ENCODE measurements at regions not wholly inside any gene's neighbourhood (a gene's known extent, or its start where the extent isn't known, plus 50 kb on each side); places are given as distances from the start of the nearest gene placed in this dataset.
A peak's percentile ranks its signal among the peaks of the same experiment; 100 is the strongest.

DNA sequence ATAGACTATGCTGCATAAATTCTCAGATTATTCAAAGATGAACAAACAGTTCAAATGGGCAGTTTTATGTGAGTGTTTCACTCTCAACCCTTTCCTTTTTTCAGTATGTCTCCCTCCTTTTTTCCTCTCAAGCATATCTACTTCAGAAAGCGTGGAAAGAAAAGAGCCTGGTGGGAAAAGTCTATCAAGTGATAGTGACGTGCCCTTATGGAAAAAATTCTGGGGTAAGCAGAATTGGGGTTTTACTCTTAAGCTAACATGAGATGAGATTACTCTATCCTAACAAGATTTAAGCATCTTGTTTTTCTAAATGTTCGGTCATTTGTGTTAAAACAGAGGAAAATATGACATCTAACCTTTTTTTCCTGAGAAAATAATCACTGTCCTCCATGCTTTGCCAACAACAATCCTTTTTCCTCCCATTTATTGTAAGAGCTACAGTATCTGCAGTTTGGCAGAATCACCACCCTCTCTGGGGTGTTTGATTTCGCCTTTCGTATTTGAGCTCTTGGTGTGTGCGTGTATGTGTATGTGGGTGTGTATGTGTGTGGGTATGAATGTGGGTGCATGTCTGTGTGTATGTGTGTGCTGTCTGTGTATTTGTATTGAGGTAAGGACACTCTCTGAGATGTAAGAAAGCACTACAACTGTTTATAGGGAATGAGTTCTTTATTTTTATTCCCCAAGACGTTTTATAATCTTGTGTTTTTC, 143.9 kb upstream of the L3MBTL4 start:
- Histone ChIP-seq H3K4me3 (no peak overlapping the region), H3K4me1 (ENCODE audit: low read depth) (no peaks in the 10 kb centered on the region), H3K36me3 (ENCODE audit: low read depth) (no peaks in the 10 kb centered on the region), H3K9me3 (no peaks in the 10 kb centered on the region)
- no peak for DNase-seq
- TF ChIP-seq, protein P1, sequence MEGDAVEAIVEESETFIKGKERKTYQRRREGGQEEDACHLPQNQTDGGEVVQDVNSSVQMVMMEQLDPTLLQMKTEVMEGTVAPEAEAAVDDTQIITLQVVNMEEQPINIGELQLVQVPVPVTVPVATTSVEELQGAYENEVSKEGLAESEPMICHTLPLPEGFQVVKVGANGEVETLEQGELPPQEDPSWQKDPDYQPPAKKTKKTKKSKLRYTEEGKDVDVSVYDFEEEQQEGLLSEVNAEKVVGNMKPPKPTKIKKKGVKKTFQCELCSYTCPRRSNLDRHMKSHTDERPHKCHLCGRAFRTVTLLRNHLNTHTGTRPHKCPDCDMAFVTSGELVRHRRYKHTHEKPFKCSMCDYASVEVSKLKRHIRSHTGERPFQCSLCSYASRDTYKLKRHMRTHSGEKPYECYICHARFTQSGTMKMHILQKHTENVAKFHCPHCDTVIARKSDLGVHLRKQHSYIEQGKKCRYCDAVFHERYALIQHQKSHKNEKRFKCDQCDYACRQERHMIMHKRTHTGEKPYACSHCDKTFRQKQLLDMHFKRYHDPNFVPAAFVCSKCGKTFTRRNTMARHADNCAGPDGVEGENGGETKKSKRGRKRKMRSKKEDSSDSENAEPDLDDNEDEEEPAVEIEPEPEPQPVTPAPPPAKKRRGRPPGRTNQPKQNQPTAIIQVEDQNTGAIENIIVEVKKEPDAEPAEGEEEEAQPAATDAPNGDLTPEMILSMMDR (IDR thresholded peaks at IDR 0.05) = no peak
- no peak for ATAC-seq
- intact Hi-C loops (cut with DNase I, micrococcal nuclease) = no loop called here

DNA sequence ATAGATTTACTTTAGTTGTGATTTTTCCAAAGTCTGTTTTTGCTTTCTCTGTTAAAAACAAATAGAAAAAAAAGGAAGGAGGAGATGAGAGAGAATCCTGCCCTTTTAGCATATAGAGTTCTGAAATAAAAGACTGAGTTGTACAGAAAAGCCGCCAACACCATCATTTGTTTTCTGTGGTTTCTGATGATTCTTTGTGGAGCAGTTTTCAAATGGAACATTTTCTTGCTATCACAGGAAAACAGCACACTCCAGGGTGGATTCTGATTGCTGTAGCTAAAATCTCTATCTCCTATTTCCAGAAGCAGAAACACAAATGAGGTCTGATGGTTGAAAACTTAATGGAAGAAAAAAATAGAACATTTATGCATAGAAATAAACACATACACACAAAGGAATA, 144.6 kb upstream of the L3MBTL4 start:
- no peaks in the 10 kb centered on the region for H3K36me3 ChIP-seq (ENCODE audit: low read depth)
- ATAC-seq (no peak), DNase-seq (no peak)
- intact Hi-C loops (cut with DNase I, micrococcal nuclease) = no loop called here
- TF ChIP-seq, protein P1 (IDR thresholded peaks at IDR 0.05) = no peak
- H3K4me3 ChIP-seq = no peak overlapping the region
- H3K4me1 ChIP-seq (ENCODE audit: low read depth) = no peaks in the 10 kb centered on the region
- no peaks in the 10 kb centered on the region for H3K9me3 ChIP-seq

DNA sequence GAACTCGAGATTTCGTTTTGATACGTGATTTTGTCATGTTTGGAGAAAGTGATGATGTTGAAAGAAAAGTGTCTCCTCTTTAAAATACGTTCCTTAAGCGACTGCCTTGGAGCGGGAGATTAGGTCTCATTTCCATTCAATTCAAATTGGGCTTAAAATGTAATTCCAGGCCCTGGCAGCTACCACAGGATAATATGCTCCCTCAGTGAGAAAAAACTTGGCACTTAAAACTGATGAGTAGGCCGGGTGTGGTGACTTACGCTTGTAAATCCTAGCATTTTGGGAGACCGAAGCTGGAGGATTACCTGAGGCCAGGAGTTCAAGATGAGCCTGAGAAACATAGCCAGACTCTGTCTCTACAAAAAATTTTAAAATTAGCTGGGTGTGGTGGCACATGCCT, 146.3 kb upstream of the L3MBTL4 start:
- ATAC-seq = no peak
- intact Hi-C loops (cut with DNase I, micrococcal nuclease) = no loop called here
- TF ChIP-seq, protein P1 (IDR thresholded peaks at IDR 0.05) = no peak
- H3K4me1 ChIP-seq (ENCODE audit: low read depth) = no peaks in the 10 kb centered on the region
- no peaks in the 10 kb centered on the region for H3K9me3 ChIP-seq
- no peaks in the 10 kb centered on the region for H3K36me3 ChIP-seq (ENCODE audit: low read depth)
- no peak overlapping the region for H3K4me3 ChIP-seq
- no peak for DNase-seq

DNA sequence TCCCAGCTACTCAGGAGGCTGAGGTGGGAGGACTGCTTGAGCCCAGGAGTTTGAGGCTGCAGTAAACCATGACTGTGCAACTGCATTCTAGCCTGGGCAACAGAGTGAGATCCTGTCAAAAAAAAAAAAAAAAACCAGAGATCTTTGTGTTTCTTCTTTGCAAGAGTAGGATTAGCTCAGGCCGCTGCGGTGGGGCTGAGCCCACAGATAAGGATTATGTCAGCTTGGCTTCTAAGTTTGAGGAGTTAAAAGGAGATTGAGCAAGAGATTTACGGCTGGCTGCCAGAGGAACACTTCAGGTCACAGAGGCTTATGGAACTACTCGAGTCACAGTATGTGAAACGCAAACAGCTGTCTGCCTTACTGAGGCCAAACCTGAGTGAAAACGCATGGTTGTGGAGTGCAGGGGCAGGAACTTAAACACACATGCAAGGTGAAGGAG, 146.7 kb upstream of the L3MBTL4 start:
- TF ChIP-seq, protein P1 (IDR thresholded peaks at IDR 0.05) = no peak
- H3K9me3 ChIP-seq = no peaks in the 10 kb centered on the region
- no peaks in the 10 kb centered on the region for H3K36me3 ChIP-seq (ENCODE audit: low read depth)
- intact Hi-C loops (cut with DNase I, micrococcal nuclease) = no loop called here
- peak in 2 of 3 donors; percentile 26 to 43 for DNase-seq
- peak; percentile 33 for ATAC-seq
- no peak overlapping the region for H3K4me3 ChIP-seq
- no peaks in the 10 kb centered on the region for H3K4me1 ChIP-seq (ENCODE audit: low read depth)

DNA sequence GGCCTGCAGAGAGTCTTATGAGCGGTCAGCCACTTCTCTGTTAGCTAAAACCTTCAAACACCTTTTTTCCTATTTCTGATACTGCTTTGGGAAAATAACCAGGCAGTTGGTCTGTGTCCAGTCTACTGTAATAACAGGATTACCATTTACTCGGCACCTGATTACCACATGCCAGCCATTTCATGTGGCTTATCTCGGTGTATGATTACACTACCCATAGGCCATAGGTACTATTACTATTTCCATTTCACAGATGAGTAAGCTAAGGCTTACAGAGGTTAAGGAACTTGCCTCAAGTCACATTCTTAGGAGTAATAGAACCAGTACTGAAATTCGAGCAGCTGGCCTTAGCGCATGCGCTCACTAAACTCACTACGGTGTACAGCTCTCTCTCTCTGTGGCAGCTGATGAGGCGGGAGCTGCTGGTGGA, 147.2 kb upstream of the L3MBTL4 start:
- Histone ChIP-seq H3K4me3 (no peak overlapping the region), H3K9me3 (no peaks in the 10 kb centered on the region), H3K4me1 (ENCODE audit: low read depth) (no peaks in the 10 kb centered on the region), H3K36me3 (ENCODE audit: low read depth) (no peaks in the 10 kb centered on the region)
- DNase-seq (no peak), ATAC-seq (no peak)
- TF ChIP-seq, protein P1 (IDR thresholded peaks at IDR 0.05) = no peak
- intact Hi-C loops (cut with DNase I, micrococcal nuclease) = no loop called here

Data from mucosa of descending colon (tissue), 3 donors.